ENCODE measurements at regions not wholly inside any gene's neighbourhood (a gene's known extent, or its start where the extent isn't known, plus 50 kb on each side); places are given as distances from the start of the nearest gene placed in this dataset.

DNA sequence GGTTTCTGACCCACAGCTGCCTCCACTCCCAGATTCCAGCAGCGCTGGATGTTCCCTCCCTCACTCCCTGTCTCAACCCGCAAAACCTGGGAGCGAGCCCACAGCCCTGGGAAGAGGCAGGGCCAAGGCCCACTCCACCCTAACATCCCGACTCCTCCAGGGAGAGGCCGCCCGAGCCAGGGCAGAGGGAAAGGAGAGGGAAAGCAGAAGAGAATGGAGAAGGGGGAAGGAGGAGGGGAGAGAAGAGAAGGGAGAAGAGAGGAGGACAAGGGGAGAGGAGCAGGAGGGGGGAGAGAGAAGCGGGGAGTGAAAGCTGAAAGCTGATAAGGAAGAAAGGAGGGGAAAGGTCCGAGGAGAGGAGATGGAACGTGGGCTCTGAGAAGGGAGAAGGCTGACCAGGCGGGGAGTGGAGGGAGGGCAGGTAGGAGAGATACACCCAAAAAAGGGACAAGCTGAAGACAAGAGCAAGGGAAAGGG lies 120.2 kb upstream of the PJA1 start:
- TF ChIP-seq CTCF (IDR thresholded peaks at IDR 0.05; ENCODE audit: low read length) (no peak), EZH2 (IDR thresholded peaks at IDR 0.05; ENCODE audit: borderline replicate concordance, low read length) (no peak)
